Adrenal gland (tissue), 5 donors: ENCODE measurements at regions not wholly inside any gene's neighbourhood (a gene's known extent, or its start where the extent isn't known, plus 50 kb on each side); places are given as distances from the start of the nearest gene placed in this dataset.

Experiments
- POLR2A ChIP-seq, 2 donors: fragments of 450-650 bp; IDR thresholded peaks; one replicate each; pipeline ENCODE4 v1.6.1; 2017; ENCODE audit warnings: antibody characterized with exemption in 2 of 2, mild to moderate bottlenecking in 2 of 2, moderate library complexity in 1 of 2
- TF ChIP-seq, protein P1 (sequence below), 6 experiments: fragments of 450-650 bp in 4 of 6; fragments of 200-600 bp in 2 of 6; sonication (generic) in 1 of 6; IDR thresholded peaks; 1 replicate in 5 of 6; 2 replicates in 1 of 6; pipeline versions ENCODE4 v1.5.1 to v1.8.0; 2016 to 2021; ENCODE audit warnings: antibody characterized with exemption in 6 of 6, mild to moderate bottlenecking in 2 of 6, moderate library complexity in 1 of 6
- donor health status: DM: no; HTN: no; CAD: no.

GRCh38 chr6:153960281-153960680, 78.8 kb upstream of the OPRM1 start:
- TF ChIP-seq, protein P1, sequence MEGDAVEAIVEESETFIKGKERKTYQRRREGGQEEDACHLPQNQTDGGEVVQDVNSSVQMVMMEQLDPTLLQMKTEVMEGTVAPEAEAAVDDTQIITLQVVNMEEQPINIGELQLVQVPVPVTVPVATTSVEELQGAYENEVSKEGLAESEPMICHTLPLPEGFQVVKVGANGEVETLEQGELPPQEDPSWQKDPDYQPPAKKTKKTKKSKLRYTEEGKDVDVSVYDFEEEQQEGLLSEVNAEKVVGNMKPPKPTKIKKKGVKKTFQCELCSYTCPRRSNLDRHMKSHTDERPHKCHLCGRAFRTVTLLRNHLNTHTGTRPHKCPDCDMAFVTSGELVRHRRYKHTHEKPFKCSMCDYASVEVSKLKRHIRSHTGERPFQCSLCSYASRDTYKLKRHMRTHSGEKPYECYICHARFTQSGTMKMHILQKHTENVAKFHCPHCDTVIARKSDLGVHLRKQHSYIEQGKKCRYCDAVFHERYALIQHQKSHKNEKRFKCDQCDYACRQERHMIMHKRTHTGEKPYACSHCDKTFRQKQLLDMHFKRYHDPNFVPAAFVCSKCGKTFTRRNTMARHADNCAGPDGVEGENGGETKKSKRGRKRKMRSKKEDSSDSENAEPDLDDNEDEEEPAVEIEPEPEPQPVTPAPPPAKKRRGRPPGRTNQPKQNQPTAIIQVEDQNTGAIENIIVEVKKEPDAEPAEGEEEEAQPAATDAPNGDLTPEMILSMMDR (IDR thresholded peaks at IDR 0.05), result no peak
- no peak for TF ChIP-seq POLR2A (IDR thresholded peaks at IDR 0.05)
